ENCODE measurements at regions not wholly inside any gene's neighbourhood (a gene's known extent, or its start where the extent isn't known, plus 50 kb on each side); places are given as distances from the start of the nearest gene placed in this dataset.

DNA sequence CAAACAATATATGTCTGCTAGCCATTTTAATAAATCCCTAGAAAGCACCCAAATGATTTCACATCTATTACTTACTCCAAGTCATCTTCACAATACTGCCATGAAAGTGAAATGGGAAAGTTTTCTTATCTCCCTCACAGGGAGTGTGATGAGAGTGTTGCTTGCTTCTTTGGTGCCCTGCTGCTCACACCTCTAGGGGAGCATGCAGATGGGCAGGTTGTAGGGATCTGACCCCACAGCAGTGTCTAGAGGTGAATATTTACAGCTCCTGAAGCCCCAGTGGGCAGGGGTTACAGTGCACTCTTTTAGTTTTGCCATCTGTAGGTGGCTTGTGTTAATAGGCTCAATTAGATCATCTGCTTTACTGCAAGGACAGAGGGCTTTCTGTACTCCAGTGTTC lies 173.2 kb downstream of the GABRG2 start:
- no peak for TF ChIP-seq SMC3 (IDR thresholded peaks at IDR 0.05; ENCODE audit: low read depth, low read length)
- TF ChIP-seq CTCF (conservative IDR thresholded peaks at IDR 0.05; ENCODE audit: low read depth, low read length) = no peak
- TF ChIP-seq POLR2A (IDR thresholded peaks at IDR 0.05; ENCODE audit: low read depth, low read length) = no peak
- TF ChIP-seq, protein P1, sequence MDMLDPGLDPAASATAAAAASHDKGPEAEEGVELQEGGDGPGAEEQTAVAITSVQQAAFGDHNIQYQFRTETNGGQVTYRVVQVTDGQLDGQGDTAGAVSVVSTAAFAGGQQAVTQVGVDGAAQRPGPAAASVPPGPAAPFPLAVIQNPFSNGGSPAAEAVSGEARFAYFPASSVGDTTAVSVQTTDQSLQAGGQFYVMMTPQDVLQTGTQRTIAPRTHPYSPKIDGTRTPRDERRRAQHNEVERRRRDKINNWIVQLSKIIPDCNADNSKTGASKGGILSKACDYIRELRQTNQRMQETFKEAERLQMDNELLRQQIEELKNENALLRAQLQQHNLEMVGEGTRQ (IDR thresholded peaks at IDR 0.05; ENCODE audit: low read depth, low read length) = no peak
- no peak for TF ChIP-seq FOS (IDR thresholded peaks at IDR 0.05; ENCODE audit: low read depth, low read length)
- TF ChIP-seq MAFK (IDR thresholded peaks at IDR 0.05; ENCODE audit: low read depth, low read length) = no peak
- no peak for TF ChIP-seq MXI1 (IDR thresholded peaks at IDR 0.05; ENCODE audit: borderline replicate concordance, low read depth, low read length)
- no peak for TF ChIP-seq MAZ (IDR thresholded peaks at IDR 0.05; ENCODE audit: borderline replicate concordance, low read depth, low read length)
- no peak for TF ChIP-seq RFX5 (IDR thresholded peaks at IDR 0.05; ENCODE audit: low read depth, low read length)
- no peak for TF ChIP-seq RCOR1 (IDR thresholded peaks at IDR 0.05; ENCODE audit: insufficient replicate concordance, low read length)
- no peak for TF ChIP-seq RAD21 (IDR thresholded peaks at IDR 0.05; ENCODE audit: low read length)
- TF ChIP-seq CEBPB (IDR thresholded peaks at IDR 0.05; ENCODE audit: low read depth, low read length) = no peak

Data from IMR-90 (cell line).